ENCODE measurements at regions not wholly inside any gene's neighbourhood (a gene's known extent, or its start where the extent isn't known, plus 50 kb on each side); places are given as distances from the start of the nearest gene placed in this dataset.
"Not testable (repeated sequence)": the region's sequence is repeated elsewhere in the genome, so short reads cannot be mapped to it uniquely, and the experiment has no call there.

- Histone ChIP-seq H3K9ac (ENCODE audit: low read depth in 1 of 2, low read length in 2 of 2) (no peak overlapping the region), H3K36me3 (ENCODE audit: control insufficient read depth in 2 of 2, insufficient read depth in 2 of 2, low read length in 2 of 2) (no peaks in the 10 kb centered on the region)
Observed at GRCh38 chr4:188428935-188429334, 289.7 kb downstream of the TRIML1 start.

GRCh38 chr4:188429965-188430364 is 290.7 kb downstream of the TRIML1 start:
- Histone ChIP-seq H3K9ac (ENCODE audit: low read depth in 1 of 2, low read length in 2 of 2) (no peak overlapping the region), H3K36me3 (ENCODE audit: control insufficient read depth in 2 of 2, insufficient read depth in 2 of 2, low read length in 2 of 2) (no peaks in the 10 kb centered on the region), H3K27me3 (ENCODE audit: control insufficient read depth in 2 of 2, insufficient read depth in 2 of 2, low read length in 2 of 2) (no peaks in the 10 kb centered on the region), H3K9me3 (ENCODE audit: control insufficient read depth in 2 of 2, low read length in 2 of 2) (no peaks in the 10 kb centered on the region), H3K4me3 (ENCODE audit: low read length in 2 of 2) (no peak overlapping the region), H3K27ac (ENCODE audit: low read depth in 2 of 2, low read length in 2 of 2) (no peak overlapping the region), H3K4me1 (ENCODE audit: control insufficient read depth in 2 of 2, insufficient read depth in 2 of 2, low read length in 2 of 2) (no peaks in the 10 kb centered on the region)

More at GRCh38 chr4:188428935-188429334, 289.7 kb downstream of the TRIML1 start:
- Histone ChIP-seq H3K9me3 (ENCODE audit: control insufficient read depth in 2 of 2, low read length in 2 of 2) (no peaks in the 10 kb centered on the region), H3K4me1 (ENCODE audit: control insufficient read depth in 2 of 2, insufficient read depth in 2 of 2, low read length in 2 of 2) (no peaks in the 10 kb centered on the region), H3K4me3 (ENCODE audit: low read length in 2 of 2) (no peak overlapping the region), H3K27me3 (ENCODE audit: control insufficient read depth in 2 of 2, insufficient read depth in 2 of 2, low read length in 2 of 2) (no peaks in the 10 kb centered on the region), H3K27ac (ENCODE audit: low read depth in 2 of 2, low read length in 2 of 2) (no peak overlapping the region)

DNA sequence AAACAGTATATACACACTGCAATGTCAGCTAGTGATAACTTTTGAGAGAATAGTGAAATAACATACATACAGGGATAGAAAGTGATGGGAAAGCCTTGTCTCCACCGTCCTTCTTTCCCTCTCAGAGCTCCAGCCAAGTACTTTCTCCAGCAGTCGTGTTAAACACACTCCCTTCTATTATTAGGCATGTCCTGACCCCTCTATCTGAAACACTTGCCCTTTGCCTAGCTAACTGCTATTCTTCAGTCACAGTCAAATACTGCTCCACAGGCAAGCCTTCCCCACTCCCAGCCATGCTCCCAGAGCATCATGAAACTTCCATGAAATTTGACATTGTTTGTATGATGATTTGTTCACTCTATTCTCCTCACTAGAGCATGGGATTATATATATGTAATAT is 291.1 kb downstream of the TRIML1 start:
- no peak overlapping the region for H3K27ac ChIP-seq (ENCODE audit: low read depth in 2 of 2, low read length in 2 of 2)
- no peaks in the 10 kb centered on the region for H3K4me1 ChIP-seq (ENCODE audit: control insufficient read depth in 2 of 2, insufficient read depth in 2 of 2, low read length in 2 of 2)
- H3K9ac ChIP-seq (ENCODE audit: low read depth in 1 of 2, low read length in 2 of 2), result no peak overlapping the region
- H3K9me3 ChIP-seq (ENCODE audit: control insufficient read depth in 2 of 2, low read length in 2 of 2), result no peaks in the 10 kb centered on the region
- H3K4me3 ChIP-seq (ENCODE audit: low read length in 2 of 2), result no peak overlapping the region
- no peaks in the 10 kb centered on the region for H3K36me3 ChIP-seq (ENCODE audit: control insufficient read depth in 2 of 2, insufficient read depth in 2 of 2, low read length in 2 of 2)
- H3K27me3 ChIP-seq (ENCODE audit: control insufficient read depth in 2 of 2, insufficient read depth in 2 of 2, low read length in 2 of 2), result no peaks in the 10 kb centered on the region

DNA sequence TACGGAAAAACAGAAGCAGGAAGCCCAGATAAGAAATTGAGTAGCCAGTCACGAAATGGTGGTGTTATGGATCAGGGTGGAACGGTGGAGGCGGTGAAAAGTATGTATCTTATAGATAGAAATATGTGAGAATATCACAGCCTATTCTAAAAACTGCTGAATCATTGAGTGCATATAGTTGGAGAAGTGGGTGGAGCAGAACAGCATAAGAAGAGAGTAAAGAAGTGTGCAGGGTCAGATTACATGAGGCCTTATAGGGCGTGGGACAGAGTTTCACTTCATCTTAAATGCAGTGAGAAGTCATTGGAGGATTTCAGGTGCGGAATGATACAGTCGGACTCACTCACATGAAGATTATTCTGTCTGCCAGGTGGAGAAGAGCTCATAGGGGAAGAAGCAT is 293.1 kb downstream of the TRIML1 start:
- no peak overlapping the region for H3K27ac ChIP-seq (ENCODE audit: low read depth in 2 of 2, low read length in 2 of 2)
- H3K27me3 ChIP-seq (ENCODE audit: control insufficient read depth in 2 of 2, insufficient read depth in 2 of 2, low read length in 2 of 2), result no peaks in the 10 kb centered on the region
- no peaks in the 10 kb centered on the region for H3K36me3 ChIP-seq (ENCODE audit: control insufficient read depth in 2 of 2, insufficient read depth in 2 of 2, low read length in 2 of 2)
- no peak overlapping the region for H3K9ac ChIP-seq (ENCODE audit: low read depth in 1 of 2, low read length in 2 of 2)
- no peaks in the 10 kb centered on the region for H3K4me1 ChIP-seq (ENCODE audit: control insufficient read depth in 2 of 2, insufficient read depth in 2 of 2, low read length in 2 of 2)
- H3K4me3 ChIP-seq (ENCODE audit: low read length in 2 of 2), result no peak overlapping the region
- no peaks in the 10 kb centered on the region for H3K9me3 ChIP-seq (ENCODE audit: control insufficient read depth in 2 of 2, low read length in 2 of 2)

GRCh38 chr4:188433741-188434315 is 294.6 kb downstream of the TRIML1 start:
- H3K9ac ChIP-seq (ENCODE audit: low read depth in 1 of 2, low read length in 2 of 2), result no peak overlapping the region

DNA sequence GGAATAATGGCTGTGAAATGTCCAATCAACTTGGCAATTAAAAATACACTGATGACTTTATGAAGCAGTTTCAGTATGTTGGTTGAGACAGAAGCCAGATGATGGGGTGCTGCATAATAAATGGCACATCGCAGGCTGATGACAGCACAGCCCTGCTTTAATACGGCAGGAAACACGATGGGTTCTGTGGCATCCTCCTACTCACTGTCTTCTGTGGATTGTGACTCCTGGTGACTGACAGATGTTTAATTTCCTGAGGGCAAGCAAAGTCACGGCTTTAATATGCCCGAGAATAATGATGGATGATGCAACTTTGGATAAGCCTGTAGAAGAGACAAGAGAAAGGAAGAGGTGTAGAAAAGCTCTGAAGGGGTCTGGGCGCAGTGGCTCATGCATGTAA is 295.4 kb downstream of the TRIML1 start:
- no peaks in the 10 kb centered on the region for H3K27me3 ChIP-seq (ENCODE audit: control insufficient read depth in 2 of 2, insufficient read depth in 2 of 2, low read length in 2 of 2)
- no peaks in the 10 kb centered on the region for H3K36me3 ChIP-seq (ENCODE audit: control insufficient read depth in 2 of 2, insufficient read depth in 2 of 2, low read length in 2 of 2)
- H3K4me3 ChIP-seq (ENCODE audit: low read length in 2 of 2), result no peak overlapping the region
- H3K9me3 ChIP-seq (ENCODE audit: control insufficient read depth in 2 of 2, low read length in 2 of 2), result no peaks in the 10 kb centered on the region
- no peak overlapping the region for H3K9ac ChIP-seq (ENCODE audit: low read depth in 1 of 2, low read length in 2 of 2)
- no peak overlapping the region for H3K27ac ChIP-seq (ENCODE audit: low read depth in 2 of 2, low read length in 2 of 2)
- no peaks in the 10 kb centered on the region for H3K4me1 ChIP-seq (ENCODE audit: control insufficient read depth in 2 of 2, insufficient read depth in 2 of 2, low read length in 2 of 2)

More at GRCh38 chr4:188433741-188434315, 294.6 kb downstream of the TRIML1 start:
- H3K36me3 ChIP-seq (ENCODE audit: control insufficient read depth in 2 of 2, insufficient read depth in 2 of 2, low read length in 2 of 2), result no peaks in the 10 kb centered on the region
- H3K27me3 ChIP-seq (ENCODE audit: control insufficient read depth in 2 of 2, insufficient read depth in 2 of 2, low read length in 2 of 2), result no peaks in the 10 kb centered on the region
- no peak overlapping the region for H3K4me3 ChIP-seq (ENCODE audit: low read length in 2 of 2)
- H3K27ac ChIP-seq (ENCODE audit: low read depth in 2 of 2, low read length in 2 of 2), result no peak overlapping the region
- H3K4me1 ChIP-seq (ENCODE audit: control insufficient read depth in 2 of 2, insufficient read depth in 2 of 2, low read length in 2 of 2), result no peaks in the 10 kb centered on the region
- no peaks in the 10 kb centered on the region for H3K9me3 ChIP-seq (ENCODE audit: control insufficient read depth in 2 of 2, low read length in 2 of 2)

DNA sequence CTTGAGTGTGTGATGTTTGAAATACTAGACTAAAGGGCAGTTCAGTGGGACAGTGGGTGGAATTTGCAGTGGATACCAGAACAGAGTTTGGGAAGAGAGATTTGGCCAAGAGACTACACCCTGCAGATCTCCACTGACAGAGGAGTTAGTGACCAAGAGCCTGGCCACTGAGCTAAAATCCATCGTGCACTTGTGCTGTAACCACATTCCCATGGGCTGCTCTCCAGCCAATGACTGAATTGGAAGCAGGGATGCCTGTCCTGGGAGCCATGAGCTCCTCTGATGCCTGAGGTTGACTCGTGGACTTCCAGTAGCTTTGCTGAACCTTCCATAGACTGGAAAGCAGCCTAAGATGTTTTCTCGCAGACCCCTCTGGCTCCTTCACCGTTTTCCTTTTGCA is 296.1 kb downstream of the TRIML1 start:
- no peaks in the 10 kb centered on the region for H3K4me1 ChIP-seq (ENCODE audit: control insufficient read depth in 2 of 2, insufficient read depth in 2 of 2, low read length in 2 of 2)
- no peaks in the 10 kb centered on the region for H3K36me3 ChIP-seq (ENCODE audit: control insufficient read depth in 2 of 2, insufficient read depth in 2 of 2, low read length in 2 of 2)

GRCh38 chr4:188437535-188437934 is 298.3 kb downstream of the TRIML1 start:
- H3K9ac ChIP-seq (ENCODE audit: low read depth in 1 of 2, low read length in 2 of 2), result no peak overlapping the region
- no peak overlapping the region for H3K27ac ChIP-seq (ENCODE audit: low read depth in 2 of 2, low read length in 2 of 2)
- H3K36me3 ChIP-seq (ENCODE audit: control insufficient read depth in 2 of 2, insufficient read depth in 2 of 2, low read length in 2 of 2), result no peaks in the 10 kb centered on the region
- H3K27me3 ChIP-seq (ENCODE audit: control insufficient read depth in 2 of 2, insufficient read depth in 2 of 2, low read length in 2 of 2), result no peaks in the 10 kb centered on the region
- H3K4me1 ChIP-seq (ENCODE audit: control insufficient read depth in 2 of 2, insufficient read depth in 2 of 2, low read length in 2 of 2), result no peaks in the 10 kb centered on the region
- no peaks in the 10 kb centered on the region for H3K9me3 ChIP-seq (ENCODE audit: control insufficient read depth in 2 of 2, low read length in 2 of 2)
- H3K4me3 ChIP-seq (ENCODE audit: low read length in 2 of 2), result no peak overlapping the region

More for the DNA sequence above, 296.1 kb downstream of the TRIML1 start:
- Histone ChIP-seq H3K9me3 (ENCODE audit: control insufficient read depth in 2 of 2, low read length in 2 of 2) (no peaks in the 10 kb centered on the region), H3K27me3 (ENCODE audit: control insufficient read depth in 2 of 2, insufficient read depth in 2 of 2, low read length in 2 of 2) (no peaks in the 10 kb centered on the region), H3K9ac (ENCODE audit: low read depth in 1 of 2, low read length in 2 of 2) (no peak overlapping the region), H3K27ac (ENCODE audit: low read depth in 2 of 2, low read length in 2 of 2) (no peak overlapping the region), H3K4me3 (ENCODE audit: low read length in 2 of 2) (no peak overlapping the region)

GRCh38 chr4:188438391-188438824 is 299.2 kb downstream of the TRIML1 start:
- H3K36me3 ChIP-seq (ENCODE audit: control insufficient read depth in 2 of 2, insufficient read depth in 2 of 2, low read length in 2 of 2); H3K9ac ChIP-seq (ENCODE audit: low read depth in 1 of 2, low read length in 2 of 2); H3K27ac ChIP-seq (ENCODE audit: low read depth in 2 of 2, low read length in 2 of 2); H3K4me1 ChIP-seq (ENCODE audit: control insufficient read depth in 2 of 2, insufficient read depth in 2 of 2, low read length in 2 of 2); H3K27me3 ChIP-seq (ENCODE audit: control insufficient read depth in 2 of 2, insufficient read depth in 2 of 2, low read length in 2 of 2); H3K4me3 ChIP-seq (ENCODE audit: low read length in 2 of 2); H3K9me3 ChIP-seq (ENCODE audit: control insufficient read depth in 2 of 2, low read length in 2 of 2): not testable (repeated sequence)

DNA sequence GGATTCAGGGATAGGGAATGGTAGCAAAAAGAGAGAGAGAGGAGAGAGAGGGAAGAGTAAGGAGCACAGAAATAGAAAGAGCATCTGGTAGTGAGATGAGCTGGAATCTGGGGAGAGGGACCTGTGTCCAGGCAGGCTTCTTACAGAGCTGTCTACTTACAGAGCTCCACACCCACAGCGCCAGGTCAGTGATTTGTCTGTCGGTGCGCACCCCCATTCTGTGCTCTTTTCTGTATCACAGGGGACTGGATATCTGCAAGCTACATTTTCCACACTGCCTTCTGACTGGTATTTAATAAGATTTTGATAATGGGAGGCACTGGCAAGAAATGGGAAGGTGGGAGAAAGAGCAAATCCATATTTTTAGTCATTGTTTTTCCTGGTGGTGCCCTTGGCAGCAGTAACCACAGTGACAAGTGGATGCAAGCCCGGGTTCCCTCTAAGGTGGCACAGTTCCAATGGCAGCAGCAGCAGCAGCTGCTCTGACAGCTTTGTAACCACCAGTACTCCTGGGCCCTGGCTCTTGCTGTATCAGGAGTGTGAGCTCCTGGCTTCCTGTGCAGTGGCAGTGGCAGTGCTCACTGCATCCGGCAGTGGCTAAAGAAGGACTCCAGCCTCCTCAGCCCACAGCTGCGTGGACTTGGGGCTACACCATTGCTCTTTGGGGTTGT is 300.5 kb downstream of the TRIML1 start:
- Histone ChIP-seq H3K27ac (ENCODE audit: low read depth in 2 of 2, low read length in 2 of 2) (no peak overlapping the region), H3K4me3 (ENCODE audit: low read length in 2 of 2) (no peak overlapping the region), H3K9ac (ENCODE audit: low read depth in 1 of 2, low read length in 2 of 2) (no peak overlapping the region)

More for the DNA sequence above, 300.5 kb downstream of the TRIML1 start:
- Histone ChIP-seq H3K36me3 (ENCODE audit: control insufficient read depth in 2 of 2, insufficient read depth in 2 of 2, low read length in 2 of 2) (no peaks in the 10 kb centered on the region), H3K4me1 (ENCODE audit: control insufficient read depth in 2 of 2, insufficient read depth in 2 of 2, low read length in 2 of 2) (no peaks in the 10 kb centered on the region), H3K9me3 (ENCODE audit: control insufficient read depth in 2 of 2, low read length in 2 of 2) (no peaks in the 10 kb centered on the region), H3K27me3 (ENCODE audit: control insufficient read depth in 2 of 2, insufficient read depth in 2 of 2, low read length in 2 of 2) (no peaks in the 10 kb centered on the region)

Data from mucosa of rectum (tissue), 2 donors.